ENCODE measurements at regions not wholly inside any gene's neighbourhood (a gene's known extent, or its start where the extent isn't known, plus 50 kb on each side); places are given as distances from the start of the nearest gene placed in this dataset.

- TF ChIP-seq POLR2A (IDR thresholded peaks at IDR 0.05; ENCODE audit: low read length) (no peak), GATA1 (IDR thresholded peaks at IDR 0.05; ENCODE audit: low read depth, low read length) (no peak)
Measured at GRCh38 chr3:933326-933725, 159.5 kb upstream of the CNTN6 start.

Data from erythroblast (primary cell).